ENCODE measurements at regions not wholly inside any gene's neighbourhood (a gene's known extent, or its start where the extent isn't known, plus 50 kb on each side); places are given as distances from the start of the nearest gene placed in this dataset.

DNA sequence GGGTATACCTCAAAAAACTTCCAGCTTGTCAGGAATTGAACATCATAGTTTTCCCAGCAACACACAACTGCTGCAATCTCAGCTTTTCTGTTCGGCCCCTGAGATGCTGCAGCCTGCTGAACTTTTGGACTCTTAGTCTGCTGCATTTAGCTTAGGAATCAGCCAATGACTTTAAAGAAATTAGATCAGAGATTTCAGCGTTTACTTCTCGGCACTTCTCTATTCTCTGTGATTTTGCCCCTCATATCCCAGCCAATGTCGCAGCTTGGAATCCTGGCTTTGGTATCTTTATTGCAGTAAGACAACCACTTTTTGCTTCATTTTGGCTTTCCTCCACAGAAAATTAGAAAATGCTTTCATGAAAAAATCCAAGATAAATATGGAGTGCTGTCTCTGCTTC lies 86.3 kb upstream of the MCTP2 start (continued):
- no peak for TF ChIP-seq NFXL1 (IDR thresholded peaks at IDR 0.05; ENCODE audit: borderline replicate concordance)

DNA sequence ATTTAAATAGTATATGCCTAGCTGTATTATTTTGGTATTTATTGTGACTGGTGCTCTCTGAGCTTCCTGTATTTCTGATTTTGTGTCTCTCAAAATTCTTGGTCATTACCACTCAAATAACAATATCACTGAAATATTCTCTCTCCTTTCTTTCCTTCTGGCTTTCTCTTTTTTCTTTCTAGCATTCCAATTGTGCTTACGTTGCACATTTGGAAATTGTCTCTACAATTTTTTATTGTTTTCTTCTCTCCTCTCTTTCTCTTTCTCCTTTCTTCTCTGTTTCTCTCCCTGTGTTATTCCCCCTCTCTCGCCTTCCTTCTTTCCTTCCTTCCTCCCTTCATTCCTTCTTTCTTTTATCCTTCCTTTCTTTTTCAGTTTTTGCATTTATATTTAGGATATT lies 89.6 kb upstream of the MCTP2 start:
- ChIA-PET CTCF (interaction anchor here (0.7 to 1.7 kb wide), 2 partner anchors 22 kb away, joined by 3 to 6 read pairs; no protein-coding TSS in a partner anchor), RAD21 (ENCODE audit: unreplicated experiment) (interaction anchor here (0.9 kb wide), 1 partner anchor 183 kb away, joined by 3 read pairs; no protein-coding TSS in a partner anchor), POLR2A (no interaction called here), SMC1A (ENCODE audit: uncharacterized antibody, unreplicated experiment) (no interaction called here)
- in situ Hi-C loops (cut with MboI), result no loop called here
- Histone ChIP-seq H3K4me1 (ENCODE audit: control insufficient read depth, insufficient read depth, low read length) (no peaks in the 10 kb centered on the region), H3K4me3 (no peak overlapping the region), H3K36me3 (ENCODE audit: control insufficient read depth in 2 of 2, insufficient read depth in 2 of 2, low read length in 1 of 2) (no peaks in the 10 kb centered on the region), H3K9ac (ENCODE audit: control insufficient read depth, insufficient read depth, low read length) (no peak overlapping the region), H4K20me1 (ENCODE audit: control insufficient read depth, insufficient read depth) (no peaks in the 10 kb centered on the region), H3K27ac (ENCODE audit: control insufficient read depth, insufficient read depth) (no peak overlapping the region), H3K27me3 (replicated peaks in 1 of 2; ENCODE audit: control insufficient read depth in 2 of 2, insufficient read depth in 2 of 2, low read length in 1 of 2) (no peaks in the 10 kb centered on the region; a peak in 1 of 4 replicates), H3K4me2 (ENCODE audit: control insufficient read depth, insufficient read depth) (no peak overlapping the region), H3K79me2 (ENCODE audit: control insufficient read depth, insufficient read depth, low read length) (no peaks in the 10 kb centered on the region), H3K9me3 (replicated peaks; ENCODE audit: control insufficient read depth, insufficient read depth, low read length) (no peaks in the 10 kb centered on the region), H2AFZ (ENCODE audit: control insufficient read depth, low read depth, low read length) (no peak overlapping the region)
- WGBS (ENCODE audit: insufficient coverage, insufficient replicate concordance, low lambda C conversion rate, missing lambda C conversion rate), result 12% methylated on average over 2 of the region's 2 CpGs
- DNase-seq (ENCODE audit: low read depth, low spot score), result no peak
- no peak for ATAC-seq
- intact Hi-C loops (cut with micrococcal nuclease; ENCODE audit: unreplicated experiment), result no loop called here
- no TSS peak for BruUV-seq (replicated peaks)
- no peak for FAIRE-seq
- no peak for TF ChIP-seq ZNF207 (IDR thresholded peaks at IDR 0.05; ENCODE audit: borderline replicate concordance)
- no peak for TF ChIP-seq NR2F1 (conservative IDR thresholded peaks at IDR 0.05)
- TF ChIP-seq WRNIP1 (IDR thresholded peaks at IDR 0.05; ENCODE audit: borderline replicate concordance, low read depth, low read length), result no peak
- TF ChIP-seq, protein P1, sequence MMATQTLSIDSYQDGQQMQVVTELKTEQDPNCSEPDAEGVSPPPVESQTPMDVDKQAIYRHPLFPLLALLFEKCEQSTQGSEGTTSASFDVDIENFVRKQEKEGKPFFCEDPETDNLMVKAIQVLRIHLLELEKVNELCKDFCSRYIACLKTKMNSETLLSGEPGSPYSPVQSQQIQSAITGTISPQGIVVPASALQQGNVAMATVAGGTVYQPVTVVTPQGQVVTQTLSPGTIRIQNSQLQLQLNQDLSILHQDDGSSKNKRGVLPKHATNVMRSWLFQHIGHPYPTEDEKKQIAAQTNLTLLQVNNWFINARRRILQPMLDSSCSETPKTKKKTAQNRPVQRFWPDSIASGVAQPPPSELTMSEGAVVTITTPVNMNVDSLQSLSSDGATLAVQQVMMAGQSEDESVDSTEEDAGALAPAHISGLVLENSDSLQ (IDR thresholded peaks at IDR 0.05), result no peak
- TF ChIP-seq ZNF217 (IDR thresholded peaks at IDR 0.05), result no peak
- TF ChIP-seq, protein P2, sequence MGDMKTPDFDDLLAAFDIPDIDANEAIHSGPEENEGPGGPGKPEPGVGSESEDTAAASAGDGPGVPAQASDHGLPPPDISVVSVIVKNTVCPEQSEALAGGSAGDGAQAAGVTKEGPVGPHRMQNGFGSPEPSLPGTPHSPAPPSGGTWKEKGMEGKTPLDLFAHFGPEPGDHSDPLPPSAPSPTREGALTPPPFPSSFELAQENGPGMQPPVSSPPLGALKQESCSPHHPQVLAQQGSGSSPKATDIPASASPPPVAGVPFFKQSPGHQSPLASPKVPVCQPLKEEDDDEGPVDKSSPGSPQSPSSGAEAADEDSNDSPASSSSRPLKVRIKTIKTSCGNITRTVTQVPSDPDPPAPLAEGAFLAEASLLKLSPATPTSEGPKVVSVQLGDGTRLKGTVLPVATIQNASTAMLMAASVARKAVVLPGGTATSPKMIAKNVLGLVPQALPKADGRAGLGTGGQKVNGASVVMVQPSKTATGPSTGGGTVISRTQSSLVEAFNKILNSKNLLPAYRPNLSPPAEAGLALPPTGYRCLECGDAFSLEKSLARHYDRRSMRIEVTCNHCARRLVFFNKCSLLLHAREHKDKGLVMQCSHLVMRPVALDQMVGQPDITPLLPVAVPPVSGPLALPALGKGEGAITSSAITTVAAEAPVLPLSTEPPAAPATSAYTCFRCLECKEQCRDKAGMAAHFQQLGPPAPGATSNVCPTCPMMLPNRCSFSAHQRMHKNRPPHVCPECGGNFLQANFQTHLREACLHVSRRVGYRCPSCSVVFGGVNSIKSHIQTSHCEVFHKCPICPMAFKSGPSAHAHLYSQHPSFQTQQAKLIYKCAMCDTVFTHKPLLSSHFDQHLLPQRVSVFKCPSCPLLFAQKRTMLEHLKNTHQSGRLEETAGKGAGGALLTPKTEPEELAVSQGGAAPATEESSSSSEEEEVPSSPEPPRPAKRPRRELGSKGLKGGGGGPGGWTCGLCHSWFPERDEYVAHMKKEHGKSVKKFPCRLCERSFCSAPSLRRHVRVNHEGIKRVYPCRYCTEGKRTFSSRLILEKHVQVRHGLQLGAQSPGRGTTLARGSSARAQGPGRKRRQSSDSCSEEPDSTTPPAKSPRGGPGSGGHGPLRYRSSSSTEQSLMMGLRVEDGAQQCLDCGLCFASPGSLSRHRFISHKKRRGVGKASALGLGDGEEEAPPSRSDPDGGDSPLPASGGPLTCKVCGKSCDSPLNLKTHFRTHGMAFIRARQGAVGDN (IDR thresholded peaks at IDR 0.05), result no peak
- TF ChIP-seq ATF3 (IDR thresholded peaks at IDR 0.05; ENCODE audit: borderline replicate concordance, extremely low read depth, low read depth, low read length), result no peak
- no peak for TF ChIP-seq ZNF592 (IDR thresholded peaks at IDR 0.05)
- TF ChIP-seq NBN (IDR thresholded peaks at IDR 0.05), result no peak

Data from GM12878 (cell line).